ENCODE measurements at regions not wholly inside any gene's neighbourhood (a gene's known extent, or its start where the extent isn't known, plus 50 kb on each side); places are given as distances from the start of the nearest gene placed in this dataset.

DNA sequence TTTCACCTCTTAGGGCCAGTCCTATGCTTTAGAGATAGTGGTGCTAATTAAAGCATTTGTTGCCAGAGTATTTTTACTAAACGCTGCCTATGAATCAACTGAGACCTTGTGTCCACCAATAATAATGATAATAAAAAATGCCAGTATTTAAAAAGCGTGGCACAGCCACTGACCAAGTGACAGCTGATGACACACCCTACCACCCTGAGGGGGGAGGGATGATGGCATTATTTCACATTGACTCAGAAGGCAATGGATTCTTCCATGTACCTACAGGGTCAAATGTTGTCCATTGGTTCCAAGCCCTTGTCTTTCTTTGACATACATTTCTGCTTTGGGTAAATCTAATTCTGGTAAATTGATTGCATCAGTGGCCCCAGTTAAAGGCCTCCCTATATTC lies 384.4 kb downstream of the DLEU7 start:
- Histone ChIP-seq H2BK20ac (ENCODE audit: low read depth, low read length, poor library complexity, severe bottlenecking) (no peak overlapping the region), H2BK5ac (ENCODE audit: insufficient read length, low read length) (no peak overlapping the region), H3K23me2 (ENCODE audit: insufficient read length, low read depth, low read length, poor library complexity, severe bottlenecking) (no peaks in the 10 kb centered on the region), H3K4me2 (ENCODE audit: insufficient read depth, insufficient read length, low read length) (no peak overlapping the region), H3K14ac (ENCODE audit: insufficient read depth, low read length) (no peak overlapping the region), H2AK5ac (ENCODE audit: insufficient read length, low read length) (no peak overlapping the region), H3K79me2 (ENCODE audit: insufficient read depth, low read length) (no peaks in the 10 kb centered on the region), H4K5ac (ENCODE audit: insufficient read length, low read depth, low read length) (no peak overlapping the region), H2BK15ac (ENCODE audit: low read depth, low read length) (no peak overlapping the region), H3K9ac (ENCODE audit: extremely low read depth, insufficient read length, low read length) (no peak overlapping the region), H3K4ac (ENCODE audit: low read depth, low read length) (no peak overlapping the region), H4K91ac (ENCODE audit: insufficient read length, low read depth, low read length) (no peak overlapping the region), H2BK120ac (ENCODE audit: low read depth, low read length, poor library complexity, severe bottlenecking) (no peak overlapping the region), H3K4me1 (ENCODE audit: insufficient read depth, low read length) (no peaks in the 10 kb centered on the region), H3K79me1 (ENCODE audit: insufficient read depth, low read depth, low read length, poor library complexity, severe bottlenecking) (no peaks in the 10 kb centered on the region), H3K18ac (ENCODE audit: insufficient read length, low read depth, low read length) (no peak overlapping the region), H4K20me1 (ENCODE audit: control insufficient read depth, insufficient read depth, insufficient read length) (no peaks in the 10 kb centered on the region), H2BK12ac (ENCODE audit: insufficient read length, low read depth, low read length) (no peak overlapping the region), H3T11ph (ENCODE audit: low read length) (no peak overlapping the region), H4K8ac (replicated peaks; ENCODE audit: insufficient read length, low read depth, low read length) (no peak overlapping the region), H3K23ac (ENCODE audit: insufficient read length, low read depth, low read length) (no peak overlapping the region), H3K27me3 (ENCODE audit: insufficient read depth, low read length) (no peaks in the 10 kb centered on the region), H2AFZ (ENCODE audit: low read length) (no peak overlapping the region), H3K27ac (ENCODE audit: insufficient read length, low read depth, low read length) (no peak overlapping the region), H3K9me3 (ENCODE audit: control insufficient read depth, low read depth, low read length) (no peaks in the 10 kb centered on the region), H3K56ac (ENCODE audit: insufficient read length, low read depth, low read length) (no peak overlapping the region)
- DNase-seq, result no peak
- WGBS (ENCODE audit: extremely low coverage, insufficient read length, low lambda C conversion rate), result no CpG with 5 or more reads among the region's 2 CpGs
- TF ChIP-seq, protein P1, sequence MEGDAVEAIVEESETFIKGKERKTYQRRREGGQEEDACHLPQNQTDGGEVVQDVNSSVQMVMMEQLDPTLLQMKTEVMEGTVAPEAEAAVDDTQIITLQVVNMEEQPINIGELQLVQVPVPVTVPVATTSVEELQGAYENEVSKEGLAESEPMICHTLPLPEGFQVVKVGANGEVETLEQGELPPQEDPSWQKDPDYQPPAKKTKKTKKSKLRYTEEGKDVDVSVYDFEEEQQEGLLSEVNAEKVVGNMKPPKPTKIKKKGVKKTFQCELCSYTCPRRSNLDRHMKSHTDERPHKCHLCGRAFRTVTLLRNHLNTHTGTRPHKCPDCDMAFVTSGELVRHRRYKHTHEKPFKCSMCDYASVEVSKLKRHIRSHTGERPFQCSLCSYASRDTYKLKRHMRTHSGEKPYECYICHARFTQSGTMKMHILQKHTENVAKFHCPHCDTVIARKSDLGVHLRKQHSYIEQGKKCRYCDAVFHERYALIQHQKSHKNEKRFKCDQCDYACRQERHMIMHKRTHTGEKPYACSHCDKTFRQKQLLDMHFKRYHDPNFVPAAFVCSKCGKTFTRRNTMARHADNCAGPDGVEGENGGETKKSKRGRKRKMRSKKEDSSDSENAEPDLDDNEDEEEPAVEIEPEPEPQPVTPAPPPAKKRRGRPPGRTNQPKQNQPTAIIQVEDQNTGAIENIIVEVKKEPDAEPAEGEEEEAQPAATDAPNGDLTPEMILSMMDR (conservative IDR thresholded peaks at IDR 0.05), result no peak
- Mint-ChIP-seq H3K9me3 (no peaks in the 10 kb centered on the region), H3K27me3 (ENCODE audit: low read depth) (no peaks in the 10 kb centered on the region), H3K27ac (no peak overlapping the region), H3K4me3 (no peak overlapping the region), H3K36me3 (ENCODE audit: insufficient read depth in 1 of 3, low read depth in 3 of 3) (no peaks in the 10 kb centered on the region), H3K4me1 (0 out of 4 replicates have a peak, but pooled peaks cover 0 to 1% of the 10 kb centered on the region in 2 experiments)

Measured in H9 (cell line).